H9 (cell line): ENCODE measurements at regions not wholly inside any gene's neighbourhood (a gene's known extent, or its start where the extent isn't known, plus 50 kb on each side); places are given as distances from the start of the nearest gene placed in this dataset.

Experiments
- DNase-seq: peaks from one replicate; pipeline ENCODE4 v3.0.0-alpha.2; 2017
- H2AFZ ChIP-seq: one replicate; pipeline ENCODE4 v1.6.1; 2013; ENCODE audit warnings: mild to moderate bottlenecking, low read length, control low read depth, moderate library complexity
- H2AK5ac ChIP-seq: 2 replicates; pipeline ENCODE4 v1.6.1; 2013; ENCODE audit warnings: low read length, control low read depth, mixed read lengths; ENCODE audit not compliant: insufficient read length
- H2BK120ac ChIP-seq: one replicate; pipeline ENCODE4 v1.6.1; 2013; ENCODE audit warnings: low read depth, mild to moderate bottlenecking, low read length, control low read depth, inconsistent platforms; ENCODE audit not compliant: poor library complexity, severe bottlenecking
- H2BK12ac ChIP-seq: 2 replicates; pipeline ENCODE4 v1.6.1; 2013; ENCODE audit warnings: low read length, control low read depth, mixed read lengths, low read depth; ENCODE audit not compliant: insufficient read length
- H2BK15ac ChIP-seq: 2 replicates; pipeline ENCODE4 v1.6.1; 2013; ENCODE audit warnings: low read depth, low read length, control low read depth
- H2BK20ac ChIP-seq: one replicate; pipeline ENCODE4 v1.6.1; 2013; ENCODE audit warnings: low read depth, mild to moderate bottlenecking, low read length, control low read depth, inconsistent platforms; ENCODE audit not compliant: poor library complexity, severe bottlenecking
- H2BK5ac ChIP-seq: 2 replicates; pipeline ENCODE4 v1.6.1; 2013; ENCODE audit warnings: low read length, control low read depth, mixed read lengths; ENCODE audit not compliant: insufficient read length
- H3K14ac ChIP-seq: 2 replicates; pipeline ENCODE4 v1.6.1; 2013; ENCODE audit warnings: low read length, control low read depth; ENCODE audit not compliant: insufficient read depth
- H3K18ac ChIP-seq: 2 replicates; pipeline ENCODE4 v1.6.1; 2013; ENCODE audit warnings: low read depth, mild to moderate bottlenecking, mixed read lengths, low read length, control low read depth; ENCODE audit not compliant: insufficient read length
- H3K23ac ChIP-seq: 2 replicates; pipeline ENCODE4 v1.6.1; 2013; ENCODE audit warnings: low read length, control low read depth, mixed read lengths, low read depth; ENCODE audit not compliant: insufficient read length
- H3K23me2 ChIP-seq: 2 replicates; pipeline ENCODE4 v1.6.1; 2013; ENCODE audit warnings: low read depth, mild to moderate bottlenecking, mixed read lengths, low read length, control low read depth; ENCODE audit not compliant: insufficient read length, poor library complexity, severe bottlenecking
- H3K27ac ChIP-seq: 2 replicates; pipeline ENCODE4 v1.5.1; 2013; ENCODE audit warnings: low read length, control low read depth, mixed read lengths, low read depth; ENCODE audit not compliant: insufficient read length
- H3K27me3 ChIP-seq: 2 replicates; pipeline ENCODE4 v1.6.1; 2013; ENCODE audit warnings: low read length, control low read depth, inconsistent platforms; ENCODE audit not compliant: insufficient read depth
- H3K4ac ChIP-seq: 2 replicates; pipeline ENCODE4 v1.6.1; 2013; ENCODE audit warnings: low read depth, mild to moderate bottlenecking, control low read depth, inconsistent platforms, low read length, moderate library complexity
- H3K4me1 ChIP-seq: 2 replicates; pipeline ENCODE4 v1.6.1; 2013; ENCODE audit warnings: low read length, control low read depth, inconsistent platforms; ENCODE audit not compliant: insufficient read depth
- H3K4me2 ChIP-seq: 2 replicates; pipeline ENCODE4 v1.6.1; 2013; ENCODE audit warnings: low read length, control low read depth, mixed read lengths; ENCODE audit not compliant: insufficient read length, insufficient read depth
- H3K56ac ChIP-seq: 2 replicates; pipeline ENCODE4 v1.6.1; 2013; ENCODE audit warnings: low read depth, mild to moderate bottlenecking, mixed read lengths, low read length, control low read depth; ENCODE audit not compliant: insufficient read length
- H3K79me1 ChIP-seq: 2 replicates; pipeline ENCODE4 v1.6.1; 2013; ENCODE audit warnings: low read depth, mild to moderate bottlenecking, moderate library complexity, low read length, control low read depth, inconsistent platforms; ENCODE audit not compliant: insufficient read depth, poor library complexity, severe bottlenecking
- H3K79me2 ChIP-seq: 2 replicates; pipeline ENCODE4 v1.6.1; 2013; ENCODE audit warnings: low read length, control low read depth, inconsistent platforms; ENCODE audit not compliant: insufficient read depth
- H3K9ac ChIP-seq: 2 replicates; pipeline ENCODE4 v1.6.1; 2013; ENCODE audit warnings: low read length, control low read depth, mixed read lengths; ENCODE audit not compliant: insufficient read length; ENCODE audit errors: extremely low read depth
- H3K9me3 ChIP-seq: one replicate; pipeline ENCODE4 v1.6.1; 2013; ENCODE audit warnings: low read depth, low read length, inconsistent platforms; ENCODE audit not compliant: control insufficient read depth
- H3T11ph ChIP-seq: one replicate; pipeline ENCODE4 v1.6.1; 2013; ENCODE audit warnings: mild to moderate bottlenecking, low read length, control low read depth, inconsistent platforms
- H4K20me1 ChIP-seq: one replicate; pipeline ENCODE4 v1.6.1; 2013; ENCODE audit not compliant: control insufficient read depth, insufficient read length, insufficient read depth
- H4K5ac ChIP-seq: 2 replicates; pipeline ENCODE4 v1.6.1; 2013; ENCODE audit warnings: low read depth, mild to moderate bottlenecking, mixed read lengths, low read length, control low read depth; ENCODE audit not compliant: insufficient read length
- H4K8ac ChIP-seq: replicated peaks from 2 replicates; pipeline ENCODE4 v1.6.1; 2013; ENCODE audit warnings: low read length, control low read depth, mixed read lengths, low read depth; ENCODE audit not compliant: insufficient read length
- H4K91ac ChIP-seq: 2 replicates; pipeline ENCODE4 v1.6.1; 2013; ENCODE audit warnings: low read depth, mild to moderate bottlenecking, moderate library complexity, mixed read lengths, low read length, control low read depth; ENCODE audit not compliant: insufficient read length
- H3K27ac Mint-ChIP-seq, 3 experiments: 2 replicates in 2 of 3; 3 replicates in 1 of 3; pipeline ENCODE4 v1.8.0; 2020 to 2021; ENCODE audit warnings: mixed read lengths in 3 of 3, mild to moderate bottlenecking in 1 of 3, moderate library complexity in 1 of 3
- H3K27me3 Mint-ChIP-seq: 2 replicates; pipeline ENCODE4 v1.8.0; 2021; ENCODE audit warnings: low read depth, mild to moderate bottlenecking, moderate library complexity, mixed read lengths
- H3K36me3 Mint-ChIP-seq, 3 experiments: 2 replicates in 2 of 3; 3 replicates in 1 of 3; pipeline ENCODE4 v1.8.0; 2020 to 2021; ENCODE audit warnings: low read depth in 3 of 3, mixed read lengths in 3 of 3; ENCODE audit not compliant: insufficient read depth in 1 of 3
- H3K4me1 Mint-ChIP-seq, 2 experiments: 2 replicates each; pipeline ENCODE4 v1.8.0; 2020; ENCODE audit warnings: mixed read lengths in 2 of 2
- H3K4me3 Mint-ChIP-seq, 2 experiments: 2 replicates in 1 of 2; 3 replicates in 1 of 2; pipeline ENCODE4 v1.8.0; 2020 to 2021; ENCODE audit warnings: mild to moderate bottlenecking in 2 of 2, mixed read lengths in 2 of 2, moderate library complexity in 1 of 2
- H3K9me3 Mint-ChIP-seq, 2 experiments: 2 replicates in 1 of 2; 3 replicates in 1 of 2; pipeline ENCODE4 v1.8.0; 2020; ENCODE audit warnings: mild to moderate bottlenecking in 2 of 2, mixed read lengths in 2 of 2, moderate library complexity in 1 of 2
- TF ChIP-seq, protein P1 (sequence below): fragments of 200-600 bp; sonication (generic); conservative IDR thresholded peaks from 3 replicates; pipeline ENCODE4 v1.8.0; 2021; ENCODE audit warnings: antibody characterized with exemption, mild to moderate bottlenecking

DNA sequence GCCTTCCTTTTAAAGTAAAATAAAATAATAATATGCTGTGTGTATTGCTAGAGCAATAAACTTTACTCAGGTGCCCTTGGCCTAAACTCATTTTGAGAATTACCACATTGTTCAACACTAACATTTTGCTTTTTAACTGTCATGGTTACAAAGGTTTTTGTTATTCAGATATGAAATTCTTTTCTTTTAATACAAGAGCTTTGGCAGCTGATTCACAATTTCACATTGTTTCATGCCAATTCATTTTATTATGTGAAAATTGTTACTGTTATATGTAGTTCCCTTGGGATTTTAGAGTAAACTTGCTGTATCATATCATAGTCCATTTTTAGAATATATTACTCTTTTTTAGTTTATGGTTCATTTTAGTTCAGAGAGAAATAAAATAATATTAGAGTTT, 65.8 kb upstream of the ZNF804A start:
- no peak for DNase-seq
- Histone ChIP-seq H3K56ac (no peak overlapping the region), H3K9me3 (peaks cover 10% of the 10 kb centered on the region), H2BK20ac (no peak overlapping the region), H3K4me1 (no peaks in the 10 kb centered on the region), H4K20me1 (no peaks in the 10 kb centered on the region), H3K23ac (no peak overlapping the region), H4K5ac (no peak overlapping the region), H2AFZ (no peak overlapping the region), H3K79me1 (no peaks in the 10 kb centered on the region), H4K91ac (no peak overlapping the region), H2BK5ac (no peak overlapping the region), H2AK5ac (no peak overlapping the region), H3K18ac (no peak overlapping the region), H4K8ac (no peak overlapping the region), H2BK15ac (no peak overlapping the region), H2BK12ac (no peak overlapping the region), H3K79me2 (no peaks in the 10 kb centered on the region), H3K27ac (no peak overlapping the region), H3K4me2 (no peak overlapping the region), H3K9ac (no peak overlapping the region), H3T11ph (no peak overlapping the region), H2BK120ac (no peak overlapping the region), H3K4ac (no peak overlapping the region), H3K14ac (no peak overlapping the region), H3K27me3 (no peaks in the 10 kb centered on the region), H3K23me2 (no peaks in the 10 kb centered on the region)
- no peak overlapping the region for H3K27ac Mint-ChIP-seq
- H3K9me3 Mint-ChIP-seq, result peaks cover 15 to 25% of the 10 kb centered on the region in 2 experiments
- H3K4me3 Mint-ChIP-seq, result no peak overlapping the region
- no peaks in the 10 kb centered on the region for H3K4me1 Mint-ChIP-seq
- peaks cover 2% of the 10 kb centered on the region; the same call in 1 of the 2 replicates for H3K27me3 Mint-ChIP-seq
- TF ChIP-seq, protein P1, sequence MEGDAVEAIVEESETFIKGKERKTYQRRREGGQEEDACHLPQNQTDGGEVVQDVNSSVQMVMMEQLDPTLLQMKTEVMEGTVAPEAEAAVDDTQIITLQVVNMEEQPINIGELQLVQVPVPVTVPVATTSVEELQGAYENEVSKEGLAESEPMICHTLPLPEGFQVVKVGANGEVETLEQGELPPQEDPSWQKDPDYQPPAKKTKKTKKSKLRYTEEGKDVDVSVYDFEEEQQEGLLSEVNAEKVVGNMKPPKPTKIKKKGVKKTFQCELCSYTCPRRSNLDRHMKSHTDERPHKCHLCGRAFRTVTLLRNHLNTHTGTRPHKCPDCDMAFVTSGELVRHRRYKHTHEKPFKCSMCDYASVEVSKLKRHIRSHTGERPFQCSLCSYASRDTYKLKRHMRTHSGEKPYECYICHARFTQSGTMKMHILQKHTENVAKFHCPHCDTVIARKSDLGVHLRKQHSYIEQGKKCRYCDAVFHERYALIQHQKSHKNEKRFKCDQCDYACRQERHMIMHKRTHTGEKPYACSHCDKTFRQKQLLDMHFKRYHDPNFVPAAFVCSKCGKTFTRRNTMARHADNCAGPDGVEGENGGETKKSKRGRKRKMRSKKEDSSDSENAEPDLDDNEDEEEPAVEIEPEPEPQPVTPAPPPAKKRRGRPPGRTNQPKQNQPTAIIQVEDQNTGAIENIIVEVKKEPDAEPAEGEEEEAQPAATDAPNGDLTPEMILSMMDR, result no peak
- H3K36me3 Mint-ChIP-seq, result peaks cover 7 to 18% (median 9%) of the 10 kb centered on the region in 3 experiments; a peak in 6 of 7 replicates
